ENCODE measurements at regions not wholly inside any gene's neighbourhood (a gene's known extent, or its start where the extent isn't known, plus 50 kb on each side); places are given as distances from the start of the nearest gene placed in this dataset.

DNA sequence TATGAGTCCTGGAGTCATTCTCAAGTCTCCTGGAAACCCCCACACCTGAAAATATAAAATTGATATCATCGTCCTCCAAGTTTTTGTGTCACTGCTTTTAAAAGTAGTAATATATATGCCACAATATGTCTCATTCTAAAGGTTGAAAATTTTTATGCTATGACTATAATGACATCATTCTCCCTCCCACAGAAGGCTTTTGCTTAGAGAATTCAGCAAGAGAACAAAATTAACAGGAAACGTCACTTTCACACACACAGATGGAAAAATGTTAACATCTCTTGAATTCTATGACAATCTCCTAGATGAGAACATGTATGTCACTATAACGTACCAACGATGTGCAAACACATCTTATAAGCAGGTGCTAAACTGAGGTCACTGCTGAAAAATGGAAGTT, 498.3 kb downstream of the FOXG1 start:
- TF ChIP-seq CTCF (IDR thresholded peaks at IDR 0.05; ENCODE audit: low read depth, low read length) (no peak), EZH2phosphoT487 (IDR thresholded peaks at IDR 0.05; ENCODE audit: low read depth) (no peak)

Measured in OCI-LY3 (cell line).